HG03571 (cell line): ENCODE measurements at regions not wholly inside any gene's neighbourhood (a gene's known extent, or its start where the extent isn't known, plus 50 kb on each side); places are given as distances from the start of the nearest gene placed in this dataset.

Source experiments
- ATAC-seq: cut with Tn5 transposase; IDR thresholded peaks from one replicate; pipeline ENCODE4 v1.9.1; 2021; ENCODE audit not compliant: unreplicated experiment

- ATAC-seq: no peak
Measured at GRCh38 chr13:24107955-24108614, 52.4 kb upstream of the SPATA13 start.

GRCh38 chr13:24108615-24108965, 51.9 kb upstream of the SPATA13 start:
- no peak for ATAC-seq

GRCh38 chr13:24110011-24110410, 50.5 kb upstream of the SPATA13 start:
- ATAC-seq: no peak
